Activated CD8-positive, alpha-beta T cell treated with anti-CD3 and anti-CD28 coated beads for 36 hours (primary cell): ENCODE measurements at regions not wholly inside any gene's neighbourhood (a gene's known extent, or its start where the extent isn't known, plus 50 kb on each side); places are given as distances from the start of the nearest gene placed in this dataset.

ENCODE experiments used
- ATAC-seq: fragments of 200-7000 bp; cut with Tn5 transposase; one replicate; pipeline ENCODE4 v1.10.0; 2021; ENCODE audit warnings: mild to moderate bottlenecking, moderate library complexity
- CTCF ChIA-PET: fragments of 350-600 bp; sonication (Branson Sonifier 250); formaldehyde crosslinking; loops from one replicate; lab custom pipeline; 2021; ENCODE audit warnings: antibody characterized with exemption; lab: Charles Lee
- POLR2A ChIA-PET: fragments of 350-600 bp; sonication (Branson Sonifier 250); formaldehyde crosslinking; loops from one replicate; lab custom pipeline; 2021; ENCODE audit warnings: antibody characterized with exemption; lab: Charles Lee
- DNase-seq: peaks from one replicate; pipeline ENCODE4 v3.0.0-alpha.2; 2020
- H3K27ac Mint-ChIP-seq: one replicate; pipeline ENCODE4 v1.8.0; 2021; ENCODE audit warnings: mild to moderate bottlenecking, mixed read lengths
- H3K27me3 Mint-ChIP-seq: one replicate; pipeline ENCODE4 v1.8.0; 2021; ENCODE audit warnings: mixed read lengths
- H3K36me3 Mint-ChIP-seq: one replicate; pipeline ENCODE4 v1.8.0; 2021; ENCODE audit warnings: low read depth, mixed read lengths
- H3K4me1 Mint-ChIP-seq: one replicate; pipeline ENCODE4 v1.8.0; 2021; ENCODE audit warnings: low read depth, mixed read lengths
- H3K4me3 Mint-ChIP-seq: one replicate; pipeline ENCODE4 v1.8.0; 2021; ENCODE audit warnings: mild to moderate bottlenecking, moderate library complexity, mixed read lengths
- H3K9me3 Mint-ChIP-seq: one replicate; pipeline ENCODE4 v1.8.0; 2021; ENCODE audit warnings: mixed read lengths
- CTCF ChIP-seq: fragments of 200-600 bp; IDR thresholded peaks from one replicate; pipeline ENCODE4 v1.8.0; 2022; ENCODE audit warnings: antibody characterized with exemption, mild to moderate bottlenecking
- intact Hi-C: fragments of 100-400 bp; cut with micrococcal nuclease; formaldehyde crosslinking; loops from one replicate; pipeline ENCODE4 v1.10.0; 2022

GRCh38 chr11:26801601-26802000 lies 79.7 kb upstream of the SLC5A12 start:
- intact Hi-C loops = no loop called here
- ATAC-seq (no peak), DNase-seq (no peak)
- H3K4me3 Mint-ChIP-seq = no peak overlapping the region
- H3K27me3 Mint-ChIP-seq = no peaks in the 10 kb centered on the region
- TF ChIP-seq CTCF = no peak
- peaks cover 5% of the 10 kb centered on the region for H3K9me3 Mint-ChIP-seq
- no peaks in the 10 kb centered on the region for H3K36me3 Mint-ChIP-seq
- H3K27ac Mint-ChIP-seq = no peak overlapping the region
- POLR2A ChIA-PET = no interaction called here
- no peaks in the 10 kb centered on the region for H3K4me1 Mint-ChIP-seq
- CTCF ChIA-PET = no interaction called here

GRCh38 chr11:26805001-26805400 lies 83.1 kb upstream of the SLC5A12 start:
- no peaks in the 10 kb centered on the region for H3K27me3 Mint-ChIP-seq
- no peak for TF ChIP-seq CTCF
- ATAC-seq (no peak), DNase-seq (no peak)
- H3K36me3 Mint-ChIP-seq = no peaks in the 10 kb centered on the region
- ChIA-PET CTCF (no interaction called here), POLR2A (no interaction called here)
- no peak overlapping the region for H3K4me3 Mint-ChIP-seq
- H3K27ac Mint-ChIP-seq = no peak overlapping the region
- H3K9me3 Mint-ChIP-seq = peaks cover 8% of the 10 kb centered on the region
- intact Hi-C loops = no loop called here
- no peaks in the 10 kb centered on the region for H3K4me1 Mint-ChIP-seq

GRCh38 chr11:26806219-26806618 lies 84.4 kb upstream of the SLC5A12 start:
- Mint-ChIP-seq H3K4me3 (no peak overlapping the region), H3K27me3 (no peaks in the 10 kb centered on the region), H3K36me3 (no peaks in the 10 kb centered on the region), H3K4me1 (no peaks in the 10 kb centered on the region), H3K27ac (no peak overlapping the region), H3K9me3 (peaks cover 8% of the 10 kb centered on the region)
- DNase-seq (no peak), ATAC-seq (no peak)
- ChIA-PET POLR2A (interaction anchor here (0.6 kb wide), 1 partner anchor 70 kb away, joined by 3 read pairs; no protein-coding TSS in a partner anchor), CTCF (no interaction called here)
- intact Hi-C loops = no loop called here
- no peak for TF ChIP-seq CTCF

- no peak for TF ChIP-seq CTCF
- intact Hi-C loops = no loop called here
- Mint-ChIP-seq H3K9me3 (peaks cover 29% of the 10 kb centered on the region), H3K27ac (no peak overlapping the region), H3K36me3 (no peaks in the 10 kb centered on the region), H3K4me1 (no peaks in the 10 kb centered on the region), H3K4me3 (no peak overlapping the region), H3K27me3 (no peaks in the 10 kb centered on the region)
- ATAC-seq = no peak
- DNase-seq = no peak
- ChIA-PET POLR2A (no interaction called here), CTCF (no interaction called here)
Measured at GRCh38 chr11:26820739-26821138, 98.9 kb upstream of the SLC5A12 start.

- TF ChIP-seq CTCF = no peak
- Mint-ChIP-seq H3K4me3 (no peak overlapping the region), H3K9me3 (peaks cover 23% of the 10 kb centered on the region), H3K27me3 (no peaks in the 10 kb centered on the region), H3K36me3 (no peaks in the 10 kb centered on the region), H3K27ac (no peak overlapping the region), H3K4me1 (no peaks in the 10 kb centered on the region)
- intact Hi-C loops = no loop called here
- ChIA-PET POLR2A (no interaction called here), CTCF (no interaction called here)
- DNase-seq (no peak), ATAC-seq (no peak)
Measured at GRCh38 chr11:26823963-26824362, 102.1 kb upstream of the SLC5A12 start.
